Adipocyte (in vitro differentiated cells): ENCODE measurements at regions not wholly inside any gene's neighbourhood (a gene's known extent, or its start where the extent isn't known, plus 50 kb on each side); places are given as distances from the start of the nearest gene placed in this dataset.

Experiments used
- DNase-seq: peaks from one replicate; pipeline ENCODE4 v3.0.0-alpha.2; 2015; ENCODE audit warnings: low read depth
- H3K27me3 ChIP-seq: replicated peaks from 2 replicates; pipeline ENCODE4 v1.7.0; 2013; ENCODE audit warnings: mild to moderate bottlenecking, low read length, moderate library complexity; ENCODE audit not compliant: control insufficient read depth, insufficient read depth
- H3K36me3 ChIP-seq: 2 replicates; pipeline ENCODE4 v1.7.0; 2013; ENCODE audit warnings: low read length, mild to moderate bottlenecking, moderate library complexity; ENCODE audit not compliant: control insufficient read depth, insufficient read depth, severe bottlenecking
- H3K4me1 ChIP-seq: 2 replicates; pipeline ENCODE4 v1.7.0; 2013; ENCODE audit warnings: mild to moderate bottlenecking, low read length, moderate library complexity; ENCODE audit not compliant: control insufficient read depth, insufficient read depth
- H3K4me3 ChIP-seq: 2 replicates; pipeline ENCODE4 v1.7.0; 2013; ENCODE audit warnings: mild to moderate bottlenecking, low read length, moderate library complexity
- H3K9ac ChIP-seq: 2 replicates; pipeline ENCODE4 v1.7.0; 2013; ENCODE audit warnings: mild to moderate bottlenecking, low read length, moderate library complexity
- H3K9me3 ChIP-seq: 2 replicates; pipeline ENCODE4 v1.7.0; 2013; ENCODE audit warnings: mild to moderate bottlenecking, low read length, moderate library complexity; ENCODE audit not compliant: control insufficient read depth

DNA sequence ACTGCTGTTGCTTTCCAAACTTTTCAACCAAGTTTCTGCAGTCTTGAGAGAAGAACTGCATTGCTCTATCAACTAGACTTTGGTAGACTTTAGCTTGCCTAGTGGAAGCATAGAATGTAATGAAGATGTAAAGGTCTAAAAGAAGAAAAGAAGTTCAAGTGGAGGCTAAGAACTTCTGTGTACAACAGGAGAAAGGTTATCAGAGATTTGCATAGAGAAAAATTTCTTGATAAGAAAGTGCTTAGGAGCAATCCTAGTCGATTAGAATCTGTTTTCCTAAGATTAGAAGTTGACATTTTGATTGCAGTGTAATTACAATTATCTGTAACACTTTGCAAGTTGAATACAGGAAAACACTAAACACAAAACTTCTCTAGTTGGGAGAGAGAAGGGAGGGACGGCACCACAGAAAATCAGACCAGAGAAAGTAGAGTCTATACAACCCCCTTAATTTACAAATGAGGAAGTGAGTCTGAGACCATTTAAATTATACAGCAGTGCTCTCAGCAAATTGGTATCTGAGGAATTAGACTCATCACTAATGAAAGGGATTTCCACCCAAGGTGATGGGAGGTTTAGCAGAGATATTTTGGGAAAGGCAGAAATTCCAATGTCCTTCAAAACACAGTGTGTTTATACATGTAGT is 194.3 kb upstream of the MARCKS start:
- DNase-seq = no peak
- no peaks in the 10 kb centered on the region for H3K27me3 ChIP-seq
- H3K9me3 ChIP-seq = no peaks in the 10 kb centered on the region
- H3K9ac ChIP-seq = no peak overlapping the region
- no peaks in the 10 kb centered on the region for H3K36me3 ChIP-seq
- no peaks in the 10 kb centered on the region for H3K4me1 ChIP-seq
- H3K4me3 ChIP-seq = no peak overlapping the region

DNA sequence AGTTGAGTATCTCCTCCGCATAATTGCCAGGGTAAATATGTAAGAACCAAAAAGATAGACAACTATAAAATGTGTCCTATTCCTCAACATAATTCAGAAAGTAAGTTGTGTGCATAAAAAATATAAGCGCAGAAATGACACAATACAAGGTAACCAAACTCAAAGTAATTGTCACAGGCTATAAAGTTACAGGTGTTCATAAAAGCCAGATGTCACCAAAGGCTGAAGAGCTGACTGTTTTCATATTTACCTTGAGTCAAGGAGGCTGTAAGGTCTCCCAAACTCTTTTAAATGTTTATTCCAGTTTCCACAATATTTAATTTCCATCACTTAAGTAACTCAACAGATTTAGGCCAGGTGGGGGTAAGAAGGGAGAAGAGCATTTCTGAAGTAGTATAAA is 192.2 kb upstream of the MARCKS start:
- no peak for DNase-seq

DNA sequence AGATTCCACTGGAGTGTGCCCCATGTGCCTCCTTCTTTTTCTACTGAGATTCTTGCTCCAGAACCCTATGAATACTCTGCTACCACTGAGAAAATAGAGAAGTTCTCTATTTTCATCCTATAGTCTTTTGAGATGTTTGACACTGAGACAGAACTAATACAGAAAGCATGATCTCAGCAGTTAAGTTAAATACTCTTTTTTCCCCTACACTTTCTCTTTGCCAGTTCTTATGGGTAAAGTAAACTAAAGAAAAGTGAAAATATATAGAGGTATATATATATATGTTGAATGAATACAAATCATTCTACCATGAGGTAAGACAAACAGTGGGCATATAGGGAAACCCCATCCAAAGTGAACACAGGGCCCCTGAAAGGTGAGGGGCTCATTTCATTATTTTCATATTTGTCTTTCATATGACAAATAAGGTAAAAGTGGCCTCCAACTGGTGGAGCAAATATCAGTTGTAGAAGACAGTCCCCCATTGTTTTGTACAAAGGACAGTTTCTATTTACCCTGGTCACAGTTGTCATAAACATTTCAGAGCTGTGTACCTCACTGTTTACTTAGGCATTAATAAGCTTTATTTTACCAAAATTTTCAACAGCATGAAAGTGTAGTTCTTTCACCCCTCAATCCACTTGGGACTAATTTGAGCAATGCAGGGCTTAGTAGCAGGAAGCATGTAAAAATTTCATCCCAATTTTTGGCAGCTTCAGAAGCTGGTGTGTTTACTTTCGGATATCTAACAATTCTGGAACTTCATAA is 188.3 kb upstream of the MARCKS start:
- Histone ChIP-seq H3K36me3 (no peaks in the 10 kb centered on the region), H3K27me3 (no peaks in the 10 kb centered on the region)
- no peak for DNase-seq

More for the DNA sequence above, 192.2 kb upstream of the MARCKS start:
- Histone ChIP-seq H3K4me3 (no peak overlapping the region), H3K9me3 (no peaks in the 10 kb centered on the region), H3K9ac (no peak overlapping the region), H3K4me1 (peaks cover 13% of the 10 kb centered on the region), H3K27me3 (no peaks in the 10 kb centered on the region), H3K36me3 (no peaks in the 10 kb centered on the region)

DNA sequence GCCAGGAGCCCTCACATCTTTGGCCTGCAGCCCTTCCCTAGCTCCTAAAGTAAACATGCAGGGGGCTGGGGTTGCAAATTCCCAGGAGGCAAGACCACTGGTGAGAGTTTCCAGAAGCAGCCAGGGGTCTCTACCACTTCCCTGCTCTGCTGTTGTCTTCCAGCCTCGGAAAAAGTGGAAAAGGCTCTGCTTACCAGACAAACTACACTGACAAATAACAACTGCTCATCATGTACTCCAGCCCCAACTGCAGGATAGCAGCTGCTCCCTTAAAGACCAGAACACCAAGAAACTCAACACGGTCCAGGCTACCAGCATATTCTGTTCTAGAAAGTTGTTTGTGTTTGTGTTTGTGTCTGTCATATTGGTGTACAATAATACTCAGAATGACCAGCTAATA is 187.5 kb upstream of the MARCKS start:
- H3K4me3 ChIP-seq = no peak overlapping the region
- no peaks in the 10 kb centered on the region for H3K36me3 ChIP-seq

More for the DNA sequence above, 188.3 kb upstream of the MARCKS start:
- Histone ChIP-seq H3K9ac (no peak overlapping the region), H3K4me3 (peak overlapping the region; percentile 32), H3K9me3 (no peaks in the 10 kb centered on the region), H3K4me1 (peaks cover 26% of the 10 kb centered on the region)

GRCh38 chr6:113671421-113671820 is 185.7 kb upstream of the MARCKS start:
- Histone ChIP-seq H3K9me3 (no peaks in the 10 kb centered on the region), H3K4me3 (no peak overlapping the region), H3K9ac (no peak overlapping the region), H3K4me1 (peaks cover 26% of the 10 kb centered on the region), H3K27me3 (no peaks in the 10 kb centered on the region), H3K36me3 (no peaks in the 10 kb centered on the region)
- DNase-seq = no peak

More for the DNA sequence above, 187.5 kb upstream of the MARCKS start:
- no peaks in the 10 kb centered on the region for H3K27me3 ChIP-seq
- no peak for DNase-seq
- H3K9me3 ChIP-seq = no peaks in the 10 kb centered on the region
- H3K4me1 ChIP-seq = peaks cover 26% of the 10 kb centered on the region
- H3K9ac ChIP-seq = no peak overlapping the region

- Histone ChIP-seq H3K36me3 (no peaks in the 10 kb centered on the region), H3K27me3 (no peaks in the 10 kb centered on the region), H3K4me3 (peak overlapping the region; percentile 83), H3K9ac (peak overlapping the region; percentile 49), H3K9me3 (no peaks in the 10 kb centered on the region), H3K4me1 (peaks cover 26% of the 10 kb centered on the region)
- DNase-seq = peak; percentile 81
These were observed 184.5 kb upstream of the MARCKS start for GRCh38 chr6:113672491-113673149.

DNA sequence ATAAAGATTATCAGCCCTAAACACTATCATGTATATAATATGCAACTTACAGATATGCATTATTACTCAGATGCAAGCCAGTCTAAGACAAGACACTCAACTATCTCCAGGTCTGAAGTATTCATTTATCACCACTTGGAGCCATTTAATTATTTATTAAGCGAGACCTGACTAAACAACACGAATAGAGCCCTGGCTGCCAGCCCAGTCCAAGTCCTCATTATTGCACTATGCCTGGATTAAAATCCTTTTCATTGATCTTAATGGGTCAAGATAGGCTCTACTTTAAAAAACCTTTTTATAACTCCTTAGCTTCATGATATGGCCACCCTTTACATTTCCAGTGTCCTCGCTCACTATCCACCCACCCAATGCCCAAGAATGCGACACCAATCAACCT is 183.1 kb upstream of the MARCKS start:
- Histone ChIP-seq H3K4me1 (peaks cover 19% of the 10 kb centered on the region), H3K9me3 (no peaks in the 10 kb centered on the region), H3K36me3 (no peaks in the 10 kb centered on the region), H3K4me3 (no peak overlapping the region), H3K27me3 (no peaks in the 10 kb centered on the region), H3K9ac (no peak overlapping the region)
- no peak for DNase-seq

DNA sequence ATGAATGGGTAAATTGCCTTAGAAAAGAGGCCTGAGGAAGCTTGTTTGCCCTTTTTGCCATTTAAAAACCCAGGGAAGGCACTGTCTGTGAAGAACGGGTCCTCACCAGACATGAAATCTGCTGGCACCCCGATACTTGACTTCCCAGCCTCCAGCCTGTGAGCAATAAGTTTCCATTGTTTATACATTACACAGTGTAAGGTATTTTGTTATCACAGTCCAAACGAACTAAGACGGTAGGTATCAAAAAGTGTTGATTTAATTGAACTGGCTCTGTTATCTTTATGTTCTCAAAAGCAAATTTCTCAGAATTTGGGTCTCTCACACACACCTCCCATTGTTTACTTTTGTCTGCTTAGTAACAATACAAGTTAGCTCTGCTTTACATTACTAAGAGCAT is 181.1 kb upstream of the MARCKS start:
- no peaks in the 10 kb centered on the region for H3K9me3 ChIP-seq
- no peak for DNase-seq
- no peak overlapping the region for H3K9ac ChIP-seq
- H3K4me1 ChIP-seq = peaks cover 13% of the 10 kb centered on the region
- H3K27me3 ChIP-seq = no peaks in the 10 kb centered on the region
- H3K4me3 ChIP-seq = no peak overlapping the region
- H3K36me3 ChIP-seq = no peaks in the 10 kb centered on the region

GRCh38 chr6:113676968-113677367 is 180.2 kb upstream of the MARCKS start:
- Histone ChIP-seq H3K9ac (no peak overlapping the region), H3K9me3 (no peaks in the 10 kb centered on the region), H3K27me3 (no peaks in the 10 kb centered on the region), H3K36me3 (no peaks in the 10 kb centered on the region), H3K4me3 (no peak overlapping the region), H3K4me1 (peaks cover 10% of the 10 kb centered on the region)
- no peak for DNase-seq

DNA sequence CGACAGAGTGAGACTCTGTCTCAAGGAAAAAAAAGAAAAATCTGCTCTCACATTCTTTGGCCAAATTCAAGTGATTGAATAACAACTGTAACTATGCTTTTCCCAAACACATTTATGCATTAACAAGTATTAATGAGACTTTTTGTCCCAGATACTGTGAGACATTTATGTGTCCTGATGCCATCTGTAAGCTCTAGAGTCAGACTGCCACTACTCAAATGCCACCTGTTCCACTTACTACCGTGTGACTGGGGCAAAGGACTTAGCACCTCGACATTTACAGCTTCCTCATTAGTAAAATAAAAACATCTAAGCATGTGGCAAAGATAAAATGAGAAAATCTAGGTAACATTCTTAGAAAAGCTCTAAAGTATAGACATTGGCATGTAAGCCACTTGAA is 178.1 kb upstream of the MARCKS start:
- no peak overlapping the region for H3K4me3 ChIP-seq
- no peak overlapping the region for H3K9ac ChIP-seq
- H3K9me3 ChIP-seq = no peaks in the 10 kb centered on the region
- H3K27me3 ChIP-seq = no peaks in the 10 kb centered on the region
- H3K4me1 ChIP-seq = no peaks in the 10 kb centered on the region
- H3K36me3 ChIP-seq = no peaks in the 10 kb centered on the region
- no peak for DNase-seq

DNA sequence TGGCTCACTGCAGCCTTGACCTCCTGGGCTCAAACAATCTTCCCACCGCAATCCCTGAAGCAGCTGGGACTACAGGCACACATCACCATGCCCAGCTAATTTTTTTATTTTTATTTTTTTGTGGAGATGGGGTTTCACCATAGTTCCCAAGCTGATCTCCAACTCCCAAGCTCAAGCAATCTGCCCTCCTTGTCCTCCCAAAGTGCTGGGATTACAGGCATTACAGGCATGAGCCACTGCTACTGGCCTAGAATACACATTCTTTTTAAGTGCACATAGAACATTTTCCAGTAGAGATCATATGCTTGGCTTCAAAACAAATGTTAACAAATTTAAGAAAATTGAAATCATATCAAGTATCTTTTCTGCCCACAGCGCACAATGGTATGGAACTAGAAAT is 176.8 kb upstream of the MARCKS start:
- no peaks in the 10 kb centered on the region for H3K4me1 ChIP-seq
- H3K27me3 ChIP-seq = no peaks in the 10 kb centered on the region
- peak; percentile 17 for DNase-seq
- H3K9ac ChIP-seq = no peak overlapping the region
- H3K9me3 ChIP-seq = no peaks in the 10 kb centered on the region
- no peaks in the 10 kb centered on the region for H3K36me3 ChIP-seq
- H3K4me3 ChIP-seq = no peak overlapping the region
